ENCODE measurements at regions not wholly inside any gene's neighbourhood (a gene's known extent, or its start where the extent isn't known, plus 50 kb on each side); places are given as distances from the start of the nearest gene placed in this dataset.

DNA sequence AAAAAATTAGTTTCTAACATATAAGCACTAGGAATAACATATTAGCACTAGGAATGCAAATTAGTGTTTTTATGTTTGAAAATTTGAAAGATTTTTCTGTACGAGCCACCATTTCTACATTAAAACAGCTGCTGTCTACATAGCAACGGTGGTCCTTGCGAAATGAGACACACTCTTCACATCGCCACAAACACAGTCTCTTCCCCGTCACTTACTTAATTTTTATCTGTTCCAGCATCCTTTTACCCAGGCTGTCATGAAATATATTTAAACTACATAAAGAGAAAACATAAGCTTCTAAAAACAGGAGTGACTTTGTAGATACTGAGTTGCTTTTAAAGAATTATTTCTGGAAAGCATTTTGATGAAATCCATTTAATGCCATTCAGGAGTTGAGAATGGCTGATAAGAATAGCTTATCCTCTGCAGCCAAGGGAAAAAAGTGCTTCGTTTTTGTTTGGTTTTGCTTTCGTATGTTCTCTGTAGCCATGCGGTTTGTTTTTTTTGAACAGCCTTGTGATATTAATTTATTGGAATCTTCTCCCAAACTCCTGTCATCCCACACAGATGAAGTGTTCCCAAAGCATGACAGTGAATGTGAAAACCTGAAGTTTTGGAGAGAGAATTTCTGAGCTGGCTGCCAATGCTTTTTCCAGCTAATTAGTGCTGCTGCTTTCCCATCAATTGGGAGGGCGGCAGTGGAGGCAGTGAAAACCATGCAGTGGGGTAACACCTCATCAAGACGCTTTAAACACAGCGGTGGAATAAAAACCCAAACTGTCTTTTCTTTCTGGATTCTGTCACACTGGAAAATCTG, 603.7 kb upstream of the ADARB2 start:
- H3K79me2 ChIP-seq (ENCODE audit: insufficient read depth, low read length) = no peaks in the 10 kb centered on the region
- no peak overlapping the region for H4K5ac ChIP-seq (ENCODE audit: insufficient read length, low read depth, low read length)
- no peak overlapping the region for H3K4me2 ChIP-seq (ENCODE audit: insufficient read depth, insufficient read length, low read length)
- no peak overlapping the region for H2BK120ac ChIP-seq (ENCODE audit: low read depth, low read length, poor library complexity, severe bottlenecking)
- H3K27me3 ChIP-seq (ENCODE audit: insufficient read depth, low read length) = no peaks in the 10 kb centered on the region
- H3K27ac ChIP-seq (ENCODE audit: insufficient read length, low read depth, low read length) = no peak overlapping the region
- no peak overlapping the region for H2AFZ ChIP-seq (ENCODE audit: low read length)
- H3K23ac ChIP-seq (ENCODE audit: insufficient read length, low read depth, low read length) = no peak overlapping the region
- no peak overlapping the region for H3K18ac ChIP-seq (ENCODE audit: insufficient read length, low read depth, low read length)
- no peaks in the 10 kb centered on the region for H4K20me1 ChIP-seq (ENCODE audit: control insufficient read depth, insufficient read depth, insufficient read length)
- no peak overlapping the region for H3K56ac ChIP-seq (ENCODE audit: insufficient read length, low read depth, low read length)
- no CpG with 5 or more reads among the region's 11 CpGs for WGBS (ENCODE audit: extremely low coverage, insufficient read length, low lambda C conversion rate)
- H3K14ac ChIP-seq (ENCODE audit: insufficient read depth, low read length) = no peak overlapping the region
- H3K79me1 ChIP-seq (ENCODE audit: insufficient read depth, low read depth, low read length, poor library complexity, severe bottlenecking) = no peaks in the 10 kb centered on the region
- Mint-ChIP-seq H3K36me3 (ENCODE audit: insufficient read depth in 1 of 3, low read depth in 3 of 3) (no peaks in the 10 kb centered on the region), H3K27ac (no peak overlapping the region), H3K4me1 (no peaks in the 10 kb centered on the region), H3K4me3 (no peak overlapping the region), H3K27me3 (ENCODE audit: low read depth) (no peaks in the 10 kb centered on the region), H3K9me3 (no peaks in the 10 kb centered on the region)
- H2BK12ac ChIP-seq (ENCODE audit: insufficient read length, low read depth, low read length) = no peak overlapping the region
- H2BK15ac ChIP-seq (ENCODE audit: low read depth, low read length) = no peak overlapping the region
- no peak overlapping the region for H2BK5ac ChIP-seq (ENCODE audit: insufficient read length, low read length)
- H4K8ac ChIP-seq (replicated peaks; ENCODE audit: insufficient read length, low read depth, low read length) = no peak overlapping the region
- H3K9me3 ChIP-seq (ENCODE audit: control insufficient read depth, low read depth, low read length) = no peaks in the 10 kb centered on the region
- H2AK5ac ChIP-seq (ENCODE audit: insufficient read length, low read length) = no peak overlapping the region
- no peak overlapping the region for H3K4ac ChIP-seq (ENCODE audit: low read depth, low read length)
- TF ChIP-seq, protein P1, sequence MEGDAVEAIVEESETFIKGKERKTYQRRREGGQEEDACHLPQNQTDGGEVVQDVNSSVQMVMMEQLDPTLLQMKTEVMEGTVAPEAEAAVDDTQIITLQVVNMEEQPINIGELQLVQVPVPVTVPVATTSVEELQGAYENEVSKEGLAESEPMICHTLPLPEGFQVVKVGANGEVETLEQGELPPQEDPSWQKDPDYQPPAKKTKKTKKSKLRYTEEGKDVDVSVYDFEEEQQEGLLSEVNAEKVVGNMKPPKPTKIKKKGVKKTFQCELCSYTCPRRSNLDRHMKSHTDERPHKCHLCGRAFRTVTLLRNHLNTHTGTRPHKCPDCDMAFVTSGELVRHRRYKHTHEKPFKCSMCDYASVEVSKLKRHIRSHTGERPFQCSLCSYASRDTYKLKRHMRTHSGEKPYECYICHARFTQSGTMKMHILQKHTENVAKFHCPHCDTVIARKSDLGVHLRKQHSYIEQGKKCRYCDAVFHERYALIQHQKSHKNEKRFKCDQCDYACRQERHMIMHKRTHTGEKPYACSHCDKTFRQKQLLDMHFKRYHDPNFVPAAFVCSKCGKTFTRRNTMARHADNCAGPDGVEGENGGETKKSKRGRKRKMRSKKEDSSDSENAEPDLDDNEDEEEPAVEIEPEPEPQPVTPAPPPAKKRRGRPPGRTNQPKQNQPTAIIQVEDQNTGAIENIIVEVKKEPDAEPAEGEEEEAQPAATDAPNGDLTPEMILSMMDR (conservative IDR thresholded peaks at IDR 0.05) = no peak
- no peak overlapping the region for H3K9ac ChIP-seq (ENCODE audit: extremely low read depth, insufficient read length, low read length)
- no peak overlapping the region for H4K91ac ChIP-seq (ENCODE audit: insufficient read length, low read depth, low read length)
- H2BK20ac ChIP-seq (ENCODE audit: low read depth, low read length, poor library complexity, severe bottlenecking) = no peak overlapping the region
- no peaks in the 10 kb centered on the region for H3K4me1 ChIP-seq (ENCODE audit: insufficient read depth, low read length)
- H3K23me2 ChIP-seq (ENCODE audit: insufficient read length, low read depth, low read length, poor library complexity, severe bottlenecking) = no peaks in the 10 kb centered on the region
- H3T11ph ChIP-seq (ENCODE audit: low read length) = no peak overlapping the region
- no peak for DNase-seq
